ENCODE measurements at regions not wholly inside any gene's neighbourhood (a gene's known extent, or its start where the extent isn't known, plus 50 kb on each side); places are given as distances from the start of the nearest gene placed in this dataset.

- TF ChIP-seq CTCF (IDR thresholded peaks at IDR 0.05) (no peak), EP300 (IDR thresholded peaks at IDR 0.05) (no peak), POLR2A (IDR thresholded peaks at IDR 0.05) (no peak)
Measured at GRCh38 chr5:68365889-68366288, 150.3 kb downstream of the PIK3R1 start.

All from ovary (tissue), 3 donors.